ENCODE measurements at regions not wholly inside any gene's neighbourhood (a gene's known extent, or its start where the extent isn't known, plus 50 kb on each side); places are given as distances from the start of the nearest gene placed in this dataset.

DNA sequence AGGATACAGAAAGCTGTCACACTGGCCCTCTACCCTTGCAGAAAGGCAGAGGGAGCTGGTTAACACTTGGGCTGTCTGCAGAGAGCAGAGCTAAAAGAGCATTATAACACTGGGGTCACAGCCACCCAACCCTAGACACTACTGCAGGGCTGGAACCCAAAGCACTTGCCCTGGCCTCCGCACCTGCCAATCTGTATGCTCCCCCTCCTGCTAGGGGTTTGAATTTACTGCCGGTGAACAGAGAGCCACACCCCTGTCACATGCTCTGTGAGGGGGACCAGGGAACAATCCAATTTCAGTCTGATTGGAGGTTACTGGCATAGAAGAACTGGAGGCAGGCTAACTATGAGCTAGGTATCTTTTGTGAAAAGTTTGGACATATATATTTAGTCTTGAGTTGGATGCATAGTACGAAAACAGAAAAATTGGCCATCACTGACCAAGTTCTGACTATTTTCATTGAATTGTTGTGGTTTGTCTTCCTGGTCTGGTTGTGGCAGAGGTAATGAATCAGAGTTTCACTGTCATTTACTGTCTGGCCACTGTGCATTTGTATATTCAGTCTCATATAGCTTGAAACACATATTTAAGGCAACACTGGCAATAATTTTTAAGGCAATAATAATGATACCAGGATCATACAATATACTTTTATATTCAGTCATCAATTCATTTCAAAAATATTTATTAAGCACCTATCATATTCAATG, 504.3 kb upstream of the ATXN8OS start:
- no peaks in the 10 kb centered on the region for H3K4me1 ChIP-seq (ENCODE audit: insufficient read depth, low read length, poor library complexity, severe bottlenecking)
- no peaks in the 10 kb centered on the region for H3K27me3 ChIP-seq (replicated peaks; ENCODE audit: insufficient read depth, low read depth, low read length, poor library complexity)
- DNase-seq (ENCODE audit: low spot score), result no peak
- TF ChIP-seq, protein P1, sequence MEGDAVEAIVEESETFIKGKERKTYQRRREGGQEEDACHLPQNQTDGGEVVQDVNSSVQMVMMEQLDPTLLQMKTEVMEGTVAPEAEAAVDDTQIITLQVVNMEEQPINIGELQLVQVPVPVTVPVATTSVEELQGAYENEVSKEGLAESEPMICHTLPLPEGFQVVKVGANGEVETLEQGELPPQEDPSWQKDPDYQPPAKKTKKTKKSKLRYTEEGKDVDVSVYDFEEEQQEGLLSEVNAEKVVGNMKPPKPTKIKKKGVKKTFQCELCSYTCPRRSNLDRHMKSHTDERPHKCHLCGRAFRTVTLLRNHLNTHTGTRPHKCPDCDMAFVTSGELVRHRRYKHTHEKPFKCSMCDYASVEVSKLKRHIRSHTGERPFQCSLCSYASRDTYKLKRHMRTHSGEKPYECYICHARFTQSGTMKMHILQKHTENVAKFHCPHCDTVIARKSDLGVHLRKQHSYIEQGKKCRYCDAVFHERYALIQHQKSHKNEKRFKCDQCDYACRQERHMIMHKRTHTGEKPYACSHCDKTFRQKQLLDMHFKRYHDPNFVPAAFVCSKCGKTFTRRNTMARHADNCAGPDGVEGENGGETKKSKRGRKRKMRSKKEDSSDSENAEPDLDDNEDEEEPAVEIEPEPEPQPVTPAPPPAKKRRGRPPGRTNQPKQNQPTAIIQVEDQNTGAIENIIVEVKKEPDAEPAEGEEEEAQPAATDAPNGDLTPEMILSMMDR (conservative IDR thresholded peaks at IDR 0.05; ENCODE audit: low read depth, low read length), result no peak
- no peak for TF ChIP-seq EZH2 (IDR thresholded peaks at IDR 0.05; ENCODE audit: borderline replicate concordance, low read depth, low read length, poor library complexity, severe bottlenecking)
- CTCF ChIA-PET, result no interaction called here
- peaks cover 4% of the 10 kb centered on the region for H3K9me3 ChIP-seq (ENCODE audit: low read depth, low read length, poor library complexity, severe bottlenecking)
- H3K27ac ChIP-seq (ENCODE audit: low read depth, low read length, poor library complexity, severe bottlenecking), result no peak overlapping the region
- BruUV-seq (replicated peaks), result no TSS peak
- intact Hi-C loops (cut with micrococcal nuclease; ENCODE audit: unreplicated experiment), result no loop called here
- POLR2A ChIA-PET (ENCODE audit: low non-redundant PET), result no interaction called here
- no peak overlapping the region for H3K4me3 ChIP-seq (ENCODE audit: low read depth, low read length, poor library complexity, severe bottlenecking)
- H3K36me3 ChIP-seq (ENCODE audit: insufficient read depth, low read length, poor library complexity, severe bottlenecking), result no peaks in the 10 kb centered on the region

DNA sequence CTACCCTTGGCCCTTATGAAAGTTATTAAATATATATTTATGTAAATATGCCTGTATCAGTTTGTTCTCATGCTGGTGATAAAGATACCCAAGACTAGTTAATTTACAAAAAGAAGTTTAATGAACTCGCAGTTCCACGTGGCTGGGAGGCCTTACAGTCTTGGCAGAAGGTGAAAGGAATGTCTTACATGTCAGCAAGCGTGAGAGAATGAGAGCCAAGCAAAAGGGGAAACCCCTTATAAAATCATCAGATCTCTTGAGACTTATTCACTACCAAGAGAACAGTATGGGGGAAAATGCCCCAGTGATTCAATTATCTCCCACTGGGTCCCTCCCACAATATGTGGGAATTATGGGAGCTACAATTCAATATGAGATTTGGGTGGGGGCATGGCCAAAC, 506.0 kb upstream of the ATXN8OS start:
- Histone ChIP-seq H3K9me3 (ENCODE audit: low read depth, low read length, poor library complexity, severe bottlenecking) (peaks cover 4% of the 10 kb centered on the region), H3K27me3 (replicated peaks; ENCODE audit: insufficient read depth, low read depth, low read length, poor library complexity) (no peaks in the 10 kb centered on the region), H3K4me3 (ENCODE audit: low read depth, low read length, poor library complexity, severe bottlenecking) (no peak overlapping the region), H3K36me3 (ENCODE audit: insufficient read depth, low read length, poor library complexity, severe bottlenecking) (no peaks in the 10 kb centered on the region), H3K27ac (ENCODE audit: low read depth, low read length, poor library complexity, severe bottlenecking) (no peak overlapping the region), H3K4me1 (ENCODE audit: insufficient read depth, low read length, poor library complexity, severe bottlenecking) (no peaks in the 10 kb centered on the region)
- intact Hi-C loops (cut with micrococcal nuclease; ENCODE audit: unreplicated experiment), result no loop called here
- BruUV-seq (replicated peaks), result no TSS peak
- POLR2A ChIA-PET (ENCODE audit: low non-redundant PET), result no interaction called here
- DNase-seq (ENCODE audit: low spot score), result no peak
- CTCF ChIA-PET, result no interaction called here
- TF ChIP-seq, protein P1 (conservative IDR thresholded peaks at IDR 0.05; ENCODE audit: low read depth, low read length), result no peak
- no peak for TF ChIP-seq EZH2 (IDR thresholded peaks at IDR 0.05; ENCODE audit: borderline replicate concordance, low read depth, low read length, poor library complexity, severe bottlenecking)

DNA sequence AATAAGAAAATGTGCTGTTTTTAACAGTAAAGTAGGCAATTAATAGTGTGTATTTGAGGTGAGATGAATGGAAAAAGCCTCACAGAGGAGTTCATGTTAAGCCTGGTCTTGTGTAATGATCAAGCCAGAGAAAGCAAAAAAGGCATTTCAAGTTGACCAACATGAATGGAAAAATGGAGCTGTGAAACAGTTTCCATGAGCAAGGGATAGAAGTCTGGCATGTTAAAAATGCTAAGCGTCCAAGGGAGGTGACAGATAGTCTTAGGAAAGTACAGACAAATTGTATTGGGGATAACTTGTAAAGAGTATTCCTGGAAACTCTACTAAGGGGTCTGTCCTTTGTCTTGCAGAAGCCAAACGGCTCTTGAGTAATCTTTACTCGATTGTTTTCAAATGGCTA, 506.8 kb upstream of the ATXN8OS start:
- H3K27me3 ChIP-seq (replicated peaks; ENCODE audit: insufficient read depth, low read depth, low read length, poor library complexity), result no peaks in the 10 kb centered on the region
- CTCF ChIA-PET, result no interaction called here
- DNase-seq (ENCODE audit: low spot score), result no peak
- H3K27ac ChIP-seq (ENCODE audit: low read depth, low read length, poor library complexity, severe bottlenecking), result no peak overlapping the region
- H3K36me3 ChIP-seq (ENCODE audit: insufficient read depth, low read length, poor library complexity, severe bottlenecking), result no peaks in the 10 kb centered on the region
- H3K4me1 ChIP-seq (ENCODE audit: insufficient read depth, low read length, poor library complexity, severe bottlenecking), result no peaks in the 10 kb centered on the region
- BruUV-seq (replicated peaks), result no TSS peak
- intact Hi-C loops (cut with micrococcal nuclease; ENCODE audit: unreplicated experiment), result no loop called here
- no peaks in the 10 kb centered on the region for H3K9me3 ChIP-seq (ENCODE audit: low read depth, low read length, poor library complexity, severe bottlenecking)
- no peak overlapping the region for H3K4me3 ChIP-seq (ENCODE audit: low read depth, low read length, poor library complexity, severe bottlenecking)
- POLR2A ChIA-PET (ENCODE audit: low non-redundant PET), result no interaction called here
- TF ChIP-seq EZH2 (IDR thresholded peaks at IDR 0.05; ENCODE audit: borderline replicate concordance, low read depth, low read length, poor library complexity, severe bottlenecking), result no peak
- TF ChIP-seq, protein P1 (conservative IDR thresholded peaks at IDR 0.05; ENCODE audit: low read depth, low read length), result no peak

Data from A673 (cell line).